Tibial artery (tissue), 4 donors: ENCODE measurements at regions not wholly inside any gene's neighbourhood (a gene's known extent, or its start where the extent isn't known, plus 50 kb on each side); places are given as distances from the start of the nearest gene placed in this dataset.

Experiments
- DNase-seq, 2 donors: peaks; one replicate each; pipeline ENCODE4 v3.0.0-alpha.2; 2019
- H3K27ac ChIP-seq, 2 donors: fragments of 200-600 bp; sonication (generic) in 1 of 2; 1 replicate in 1 of 2; 2 replicates in 1 of 2; pipeline ENCODE4 v1.5.1; 2018 to 2019; ENCODE audit warnings: mild to moderate bottlenecking in 1 of 2
- H3K27me3 ChIP-seq, 2 donors: fragments of 200-600 bp; sonication (generic) in 1 of 2; one replicate each; pipeline versions ENCODE4 v1.5.1 to v1.6.0; 2016 to 2019
- H3K36me3 ChIP-seq, 3 donors: fragments of 200-600 bp; sonication (generic) in 2 of 3; one replicate each; pipeline ENCODE4 v1.5.1; 2016 to 2019; ENCODE audit warnings: mild to moderate bottlenecking in 2 of 3
- H3K4me1 ChIP-seq, 4 donors: fragments of 200-600 bp; sonication (generic) in 2 of 4; 1 replicate in 3 of 4; 2 replicates in 1 of 4; pipeline ENCODE4 v1.5.1; 2016 to 2019
- H3K4me3 ChIP-seq, 2 donors: fragments of 200-600 bp; sonication (generic) in 1 of 2; 1 replicate in 1 of 2; 2 replicates in 1 of 2; pipeline ENCODE4 v1.5.1; 2018 to 2019; ENCODE audit warnings: mild to moderate bottlenecking in 2 of 2
- H3K9me3 ChIP-seq, 3 donors: fragments of 200-600 bp; sonication (generic) in 1 of 3; one replicate each; pipeline ENCODE4 v1.5.1; 2016 to 2019
- intact Hi-C: fragments of 100-400 bp; cut with DNase I; formaldehyde crosslinking; loops from one replicate; pipeline ENCODE4 v1.15.0; 2023; ENCODE audit warnings: low total_unique reads
- TF ChIP-seq, protein P1 (sequence below), 2 experiments: fragments of 200-600 bp in 1 of 2; fragments of 450-650 bp in 1 of 2; IDR thresholded peaks; one replicate each; pipeline ENCODE4 v1.5.1; 2017 to 2019; ENCODE audit warnings: antibody characterized with exemption in 2 of 2, mild to moderate bottlenecking in 1 of 2, moderate library complexity in 1 of 2

DNA sequence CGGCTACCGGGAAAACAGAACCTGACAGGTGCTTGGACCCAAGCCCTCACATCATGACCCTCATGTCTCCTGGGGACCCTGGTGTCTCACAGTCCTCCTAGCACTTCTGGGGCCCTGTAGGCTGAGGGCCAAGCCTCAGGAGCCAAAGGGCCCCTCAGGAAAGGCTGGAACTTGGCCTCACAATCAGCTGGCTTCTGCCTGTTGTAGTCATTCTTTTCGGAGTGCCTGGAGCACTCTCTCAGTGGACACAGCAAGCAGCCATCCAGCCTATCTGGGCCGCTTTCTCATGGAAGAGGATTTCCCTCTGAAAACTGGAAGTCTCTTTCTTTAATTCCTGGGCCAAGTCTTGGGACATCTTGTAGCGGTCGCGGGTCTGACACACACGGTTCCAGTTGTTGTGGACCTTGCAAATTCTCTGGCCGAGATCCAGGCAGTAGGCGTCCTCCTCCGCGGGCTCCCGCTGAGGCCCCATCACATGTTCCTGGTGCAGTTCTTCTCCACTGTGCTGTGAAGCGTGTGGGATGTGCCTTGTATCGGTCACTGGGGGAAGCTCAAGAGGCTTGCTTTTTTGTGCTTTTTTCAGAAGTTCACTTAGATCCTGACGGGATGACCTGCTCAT is 169.3 kb downstream of the EMP1 start:
- DNase-seq: no peak
- H3K36me3 ChIP-seq: no peaks in the 10 kb centered on the region
- no peak overlapping the region for H3K4me3 ChIP-seq
- no peaks in the 10 kb centered on the region for H3K4me1 ChIP-seq
- TF ChIP-seq, protein P1, sequence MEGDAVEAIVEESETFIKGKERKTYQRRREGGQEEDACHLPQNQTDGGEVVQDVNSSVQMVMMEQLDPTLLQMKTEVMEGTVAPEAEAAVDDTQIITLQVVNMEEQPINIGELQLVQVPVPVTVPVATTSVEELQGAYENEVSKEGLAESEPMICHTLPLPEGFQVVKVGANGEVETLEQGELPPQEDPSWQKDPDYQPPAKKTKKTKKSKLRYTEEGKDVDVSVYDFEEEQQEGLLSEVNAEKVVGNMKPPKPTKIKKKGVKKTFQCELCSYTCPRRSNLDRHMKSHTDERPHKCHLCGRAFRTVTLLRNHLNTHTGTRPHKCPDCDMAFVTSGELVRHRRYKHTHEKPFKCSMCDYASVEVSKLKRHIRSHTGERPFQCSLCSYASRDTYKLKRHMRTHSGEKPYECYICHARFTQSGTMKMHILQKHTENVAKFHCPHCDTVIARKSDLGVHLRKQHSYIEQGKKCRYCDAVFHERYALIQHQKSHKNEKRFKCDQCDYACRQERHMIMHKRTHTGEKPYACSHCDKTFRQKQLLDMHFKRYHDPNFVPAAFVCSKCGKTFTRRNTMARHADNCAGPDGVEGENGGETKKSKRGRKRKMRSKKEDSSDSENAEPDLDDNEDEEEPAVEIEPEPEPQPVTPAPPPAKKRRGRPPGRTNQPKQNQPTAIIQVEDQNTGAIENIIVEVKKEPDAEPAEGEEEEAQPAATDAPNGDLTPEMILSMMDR (IDR thresholded peaks at IDR 0.05): no peak
- no peak overlapping the region for H3K27ac ChIP-seq
- H3K27me3 ChIP-seq: no peaks in the 10 kb centered on the region
- intact Hi-C loops: no loop called here
- H3K9me3 ChIP-seq: no peaks in the 10 kb centered on the region

DNA sequence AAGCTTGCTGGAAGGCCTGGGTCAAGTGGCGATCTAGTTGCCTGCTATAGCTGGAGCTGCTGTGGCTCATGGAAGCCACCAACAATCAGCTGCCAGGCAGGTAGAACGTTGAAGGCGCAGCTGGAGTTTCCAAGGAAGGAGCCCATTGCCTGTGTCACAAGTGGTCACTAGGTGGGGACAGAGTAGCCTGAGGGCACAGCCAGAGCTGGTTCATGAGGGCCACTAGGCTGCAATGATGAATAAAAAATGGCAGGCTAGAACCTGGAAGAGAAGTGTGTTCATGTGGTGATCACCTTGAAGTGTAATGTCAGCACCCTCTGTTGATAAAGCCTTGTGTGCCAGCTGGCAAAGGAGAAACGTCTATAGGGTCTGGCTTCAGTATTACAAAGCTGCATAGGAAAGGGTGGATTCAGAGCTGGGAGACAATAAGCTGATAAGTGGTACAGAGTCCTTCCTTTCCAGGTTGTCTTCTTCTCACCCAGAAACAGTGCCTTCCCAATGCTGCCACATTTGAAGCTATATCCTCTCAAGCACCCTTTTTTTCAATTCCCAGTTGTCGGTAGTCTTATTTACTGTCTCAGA is 165.8 kb downstream of the EMP1 start:
- no peaks in the 10 kb centered on the region for H3K36me3 ChIP-seq
- TF ChIP-seq, protein P1 (IDR thresholded peaks at IDR 0.05): peak; percentile 53 to 62
- H3K9me3 ChIP-seq: no peaks in the 10 kb centered on the region
- H3K27ac ChIP-seq: no peak overlapping the region
- H3K4me3 ChIP-seq: no peak overlapping the region
- no peaks in the 10 kb centered on the region for H3K4me1 ChIP-seq
- DNase-seq: peak in 1 of 2 donors; percentile 31
- intact Hi-C loops: no loop called here
- no peaks in the 10 kb centered on the region for H3K27me3 ChIP-seq

DNA sequence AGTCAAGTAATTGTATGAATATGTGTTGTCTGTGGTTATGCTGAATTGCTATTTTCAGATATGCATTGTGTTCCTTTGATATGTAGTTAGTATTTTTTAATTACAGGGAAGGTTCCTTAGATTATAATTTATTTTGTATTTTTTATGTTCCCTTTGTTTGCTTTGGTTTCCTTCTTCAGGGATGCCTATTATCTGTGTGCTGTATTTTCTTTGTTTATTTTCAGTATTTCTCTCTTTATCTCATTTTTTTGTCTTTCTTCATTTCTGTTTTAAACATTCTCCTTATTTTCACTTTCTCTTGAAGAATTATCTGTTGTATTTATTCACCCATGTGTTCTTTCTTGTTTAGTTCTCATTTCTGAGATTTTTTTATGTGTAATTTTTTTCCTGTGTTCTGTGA is 163.1 kb downstream of the EMP1 start:
- no peaks in the 10 kb centered on the region for H3K9me3 ChIP-seq
- no peaks in the 10 kb centered on the region for H3K36me3 ChIP-seq
- intact Hi-C loops: no loop called here
- H3K27me3 ChIP-seq: no peaks in the 10 kb centered on the region
- no peak overlapping the region for H3K4me3 ChIP-seq
- DNase-seq: no peak
- H3K4me1 ChIP-seq: no peaks in the 10 kb centered on the region
- no peak overlapping the region for H3K27ac ChIP-seq
- TF ChIP-seq, protein P1 (IDR thresholded peaks at IDR 0.05): no peak

DNA sequence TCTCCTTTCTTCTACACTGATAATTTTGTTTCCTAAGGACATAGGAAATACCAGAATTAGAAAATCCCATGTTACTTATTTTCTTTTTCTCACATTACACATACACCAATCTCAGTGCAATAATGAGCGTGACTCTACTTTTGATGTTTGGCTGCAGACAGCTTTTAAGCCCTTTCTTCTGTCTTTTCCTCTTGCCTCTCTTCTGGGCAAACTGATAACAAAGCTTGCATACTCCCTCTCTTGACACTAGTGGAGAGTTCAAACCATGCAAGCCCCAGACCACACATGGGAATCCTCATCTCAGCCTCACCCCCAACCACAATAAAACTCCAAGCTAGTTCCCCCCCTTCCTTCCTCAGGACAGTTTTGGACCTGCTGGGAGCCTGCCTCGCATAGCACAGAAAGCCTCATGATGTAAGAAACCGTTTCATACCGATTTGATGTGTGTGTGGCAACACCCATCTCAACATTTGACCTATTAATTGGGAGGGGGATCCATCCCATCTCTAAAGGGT is 161.9 kb downstream of the EMP1 start:
- TF ChIP-seq, protein P1 (IDR thresholded peaks at IDR 0.05): no peak
- Histone ChIP-seq H3K27me3 (no peaks in the 10 kb centered on the region), H3K4me1 (no peaks in the 10 kb centered on the region), H3K4me3 (no peak overlapping the region), H3K27ac (no peak overlapping the region), H3K36me3 (no peaks in the 10 kb centered on the region), H3K9me3 (no peaks in the 10 kb centered on the region)
- intact Hi-C loops: no loop called here
- DNase-seq: no peak

DNA sequence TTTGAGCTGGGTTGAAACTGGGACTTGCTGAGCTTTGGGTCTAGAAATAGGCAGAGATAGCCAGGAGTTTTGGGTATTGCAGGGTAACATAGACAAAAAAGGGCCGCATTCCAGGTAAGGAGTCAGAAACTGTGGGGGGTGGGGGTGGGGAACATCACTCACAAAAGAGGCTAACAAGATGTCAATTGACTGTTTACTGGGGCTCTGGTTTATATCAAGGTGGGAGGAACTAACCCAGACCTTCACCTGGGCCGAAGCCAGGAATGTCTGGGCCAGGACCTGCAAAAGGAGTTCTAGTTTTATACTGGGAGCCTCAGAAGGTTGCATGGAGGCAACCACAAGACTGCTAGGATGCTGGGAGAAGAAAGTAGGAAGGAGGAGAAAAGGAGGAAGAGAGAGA is 154.4 kb downstream of the EMP1 start:
- TF ChIP-seq, protein P1 (IDR thresholded peaks at IDR 0.05): no peak
- intact Hi-C loops: no loop called here
- Histone ChIP-seq H3K27me3 (no peaks in the 10 kb centered on the region), H3K9me3 (no peaks in the 10 kb centered on the region), H3K36me3 (no peaks in the 10 kb centered on the region), H3K27ac (no peak overlapping the region), H3K4me3 (no peak overlapping the region), H3K4me1 (no peaks in the 10 kb centered on the region)
- DNase-seq: no peak
